ENCODE measurements at regions not wholly inside any gene's neighbourhood (a gene's known extent, or its start where the extent isn't known, plus 50 kb on each side); places are given as distances from the start of the nearest gene placed in this dataset.

DNA sequence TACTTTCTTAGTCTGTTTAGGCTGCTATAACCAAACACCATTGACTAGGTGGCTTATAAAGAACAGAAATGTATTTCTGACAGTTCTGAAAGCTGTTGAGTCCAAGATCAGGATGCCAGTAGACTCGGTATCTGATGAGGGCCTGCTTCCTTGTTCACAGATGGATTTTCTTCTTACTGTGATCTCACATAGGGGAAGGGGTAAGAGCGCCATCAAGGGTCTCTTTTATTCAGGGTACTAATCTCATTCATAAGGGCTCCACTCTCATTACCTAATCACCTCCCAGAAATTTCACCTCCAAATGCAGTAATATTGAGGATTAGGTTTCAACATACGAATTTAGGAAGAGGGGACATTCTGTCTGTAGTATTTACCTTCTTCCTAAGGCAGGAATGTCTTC, 384.0 kb upstream of the DMAC1 start:
- Histone ChIP-seq H3K36me3 (ENCODE audit: insufficient read depth, low read length) (no peaks in the 10 kb centered on the region), H3K4me1 (ENCODE audit: insufficient read depth, low read length) (no peaks in the 10 kb centered on the region), H3K4me3 (ENCODE audit: low read length) (no peak overlapping the region), H3K27me3 (ENCODE audit: insufficient read depth, low read length, poor library complexity, severe bottlenecking) (no peaks in the 10 kb centered on the region), H3K27ac (ENCODE audit: low read depth, low read length) (no peak overlapping the region), H3K9me3 (ENCODE audit: low read length) (no peaks in the 10 kb centered on the region)
- peaks cover 0 to 4% (median 0%) of the 10 kb centered on the region in 3 donors for H3K4me1 Mint-ChIP-seq
- ChIA-PET CTCF (no interaction called here), POLR2A (no interaction called here)
- no peaks in the 10 kb centered on the region for H3K36me3 Mint-ChIP-seq
- no peaks in the 10 kb centered on the region for H3K9me3 Mint-ChIP-seq
- no peak overlapping the region for H3K27ac Mint-ChIP-seq
- peaks cover 0 to 5% of the 10 kb centered on the region in 2 donors for H3K27me3 Mint-ChIP-seq
- no peak overlapping the region for H3K4me3 Mint-ChIP-seq
- no peak for DNase-seq

- peaks cover 0 to 8% of the 10 kb centered on the region in 2 donors for H3K27me3 Mint-ChIP-seq
- H3K27ac Mint-ChIP-seq: no peak overlapping the region
- Histone ChIP-seq H3K9me3 (ENCODE audit: low read length) (no peaks in the 10 kb centered on the region), H3K4me3 (ENCODE audit: low read length) (no peak overlapping the region), H3K27me3 (ENCODE audit: insufficient read depth, low read length, poor library complexity, severe bottlenecking) (no peaks in the 10 kb centered on the region), H3K4me1 (ENCODE audit: insufficient read depth, low read length) (no peaks in the 10 kb centered on the region), H3K27ac (ENCODE audit: low read depth, low read length) (no peak overlapping the region), H3K36me3 (ENCODE audit: insufficient read depth, low read length) (no peaks in the 10 kb centered on the region)
- H3K36me3 Mint-ChIP-seq: no peaks in the 10 kb centered on the region
- H3K9me3 Mint-ChIP-seq: no peaks in the 10 kb centered on the region
- H3K4me1 Mint-ChIP-seq: peaks cover 0 to 4% (median 0%) of the 10 kb centered on the region in 3 donors
- POLR2A ChIA-PET: no interaction called here
- CTCF ChIA-PET: no interaction called here
- DNase-seq: no peak
- no peak overlapping the region for H3K4me3 Mint-ChIP-seq
Observed at GRCh38 chr9:8179381-8180053, 379.9 kb upstream of the DMAC1 start.

GRCh38 chr9:8172000-8172399, 372.4 kb upstream of the DMAC1 start:
- CTCF ChIA-PET: no interaction called here
- H3K9me3 ChIP-seq (ENCODE audit: low read length): no peaks in the 10 kb centered on the region
- Mint-ChIP-seq H3K36me3 (peaks cover 0 to 3% (median 0%) of the 10 kb centered on the region in 3 donors), H3K27me3 (peaks cover 3 to 8% of the 10 kb centered on the region in 2 donors), H3K9me3 (no peaks in the 10 kb centered on the region), H3K4me1 (no peaks in the 10 kb centered on the region), H3K4me3 (no peak overlapping the region), H3K27ac (no peak overlapping the region)
- POLR2A ChIA-PET: no interaction called here
- no peak overlapping the region for H3K27ac ChIP-seq (ENCODE audit: low read depth, low read length)
- no peak overlapping the region for H3K4me3 ChIP-seq (ENCODE audit: low read length)
- DNase-seq: no peak
- H3K4me1 ChIP-seq (ENCODE audit: insufficient read depth, low read length): no peaks in the 10 kb centered on the region
- no peaks in the 10 kb centered on the region for H3K27me3 ChIP-seq (ENCODE audit: insufficient read depth, low read length, poor library complexity, severe bottlenecking)
- no peaks in the 10 kb centered on the region for H3K36me3 ChIP-seq (ENCODE audit: insufficient read depth, low read length)

GRCh38 chr9:8168916-8169438, 369.4 kb upstream of the DMAC1 start:
- no peak overlapping the region for H3K27ac Mint-ChIP-seq
- H3K27me3 ChIP-seq (ENCODE audit: insufficient read depth, low read length, poor library complexity, severe bottlenecking): no peaks in the 10 kb centered on the region
- CTCF ChIA-PET: no interaction called here
- no peak for DNase-seq
- no peaks in the 10 kb centered on the region for H3K36me3 ChIP-seq (ENCODE audit: insufficient read depth, low read length)
- H3K4me1 ChIP-seq (ENCODE audit: insufficient read depth, low read length): no peaks in the 10 kb centered on the region
- peaks cover 0 to 6% of the 10 kb centered on the region in 2 donors for H3K27me3 Mint-ChIP-seq
- H3K4me3 Mint-ChIP-seq: no peak overlapping the region
- no peak overlapping the region for H3K27ac ChIP-seq (ENCODE audit: low read depth, low read length)
- POLR2A ChIA-PET: no interaction called here
- no peaks in the 10 kb centered on the region for H3K4me1 Mint-ChIP-seq
- no peaks in the 10 kb centered on the region for H3K9me3 Mint-ChIP-seq
- H3K9me3 ChIP-seq (ENCODE audit: low read length): no peaks in the 10 kb centered on the region
- H3K4me3 ChIP-seq (ENCODE audit: low read length): no peak overlapping the region
- peaks cover 0 to 3% (median 0%) of the 10 kb centered on the region in 3 donors for H3K36me3 Mint-ChIP-seq

DNA sequence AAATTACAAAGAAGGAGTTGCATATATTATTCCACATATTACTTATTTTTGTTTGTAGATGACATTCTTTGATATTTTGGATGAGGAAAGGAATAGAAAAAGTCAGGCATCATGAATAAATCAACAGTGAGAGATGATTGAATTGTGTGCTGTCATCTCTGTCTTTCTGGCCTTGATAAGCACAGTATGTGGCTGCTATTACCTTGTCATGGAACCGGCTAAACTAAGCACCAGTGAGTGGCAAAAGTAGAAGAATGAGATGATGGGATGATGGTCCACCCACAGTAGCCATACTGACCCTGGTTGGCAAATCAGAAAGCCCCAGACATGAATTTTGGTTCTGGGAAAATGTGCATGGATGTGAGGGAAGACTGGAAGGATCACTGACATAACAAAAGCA, 361.2 kb upstream of the DMAC1 start:
- H3K4me3 ChIP-seq (ENCODE audit: low read length): no peak overlapping the region

GRCh38 chr9:8158574-8158973, 359.0 kb upstream of the DMAC1 start:
- H3K27ac Mint-ChIP-seq: no peak overlapping the region

More for the DNA sequence above, 361.2 kb upstream of the DMAC1 start:
- no peak for DNase-seq
- no peaks in the 10 kb centered on the region for H3K27me3 ChIP-seq (ENCODE audit: insufficient read depth, low read length, poor library complexity, severe bottlenecking)
- H3K4me1 ChIP-seq (ENCODE audit: insufficient read depth, low read length): no peaks in the 10 kb centered on the region
- Mint-ChIP-seq H3K36me3 (no peaks in the 10 kb centered on the region), H3K4me1 (no peaks in the 10 kb centered on the region), H3K4me3 (no peak overlapping the region), H3K27me3 (peaks cover 0 to 4% of the 10 kb centered on the region in 2 donors), H3K27ac (no peak overlapping the region), H3K9me3 (no peaks in the 10 kb centered on the region)
- POLR2A ChIA-PET: no interaction called here
- no peaks in the 10 kb centered on the region for H3K36me3 ChIP-seq (ENCODE audit: insufficient read depth, low read length)
- no peak overlapping the region for H3K27ac ChIP-seq (ENCODE audit: low read depth, low read length)
- no peaks in the 10 kb centered on the region for H3K9me3 ChIP-seq (ENCODE audit: low read length)
- CTCF ChIA-PET: no interaction called here

GRCh38 chr9:8157683-8158324, 358.2 kb upstream of the DMAC1 start:
- Mint-ChIP-seq H3K4me1 (no peaks in the 10 kb centered on the region), H3K9me3 (no peaks in the 10 kb centered on the region), H3K36me3 (no peaks in the 10 kb centered on the region), H3K4me3 (no peak overlapping the region), H3K27ac (peak overlapping the region in 1 of 8 donors; percentile 52), H3K27me3 (peaks cover 0 to 4% of the 10 kb centered on the region in 2 donors)
- ChIA-PET POLR2A (no interaction called here), CTCF (interaction anchor here (1.3 kb wide), 1 partner anchor 9 kb away, joined by 3 read pairs; no protein-coding TSS in a partner anchor)
- Histone ChIP-seq H3K9me3 (ENCODE audit: low read length) (no peaks in the 10 kb centered on the region), H3K36me3 (ENCODE audit: insufficient read depth, low read length) (no peaks in the 10 kb centered on the region), H3K4me3 (ENCODE audit: low read length) (no peak overlapping the region), H3K4me1 (ENCODE audit: insufficient read depth, low read length) (no peaks in the 10 kb centered on the region), H3K27ac (ENCODE audit: low read depth, low read length) (no peak overlapping the region), H3K27me3 (ENCODE audit: insufficient read depth, low read length, poor library complexity, severe bottlenecking) (no peaks in the 10 kb centered on the region)
- DNase-seq: no peak

More at GRCh38 chr9:8158574-8158973, 359.0 kb upstream of the DMAC1 start:
- CTCF ChIA-PET: interaction anchor here (1.3 kb wide), 1 partner anchor 10 kb away, joined by 3 read pairs; no protein-coding TSS in a partner anchor
- no peaks in the 10 kb centered on the region for H3K9me3 ChIP-seq (ENCODE audit: low read length)
- peaks cover 0 to 4% of the 10 kb centered on the region in 2 donors for H3K27me3 Mint-ChIP-seq
- no peak for DNase-seq
- H3K27ac ChIP-seq (ENCODE audit: low read depth, low read length): no peak overlapping the region
- no peaks in the 10 kb centered on the region for H3K27me3 ChIP-seq (ENCODE audit: insufficient read depth, low read length, poor library complexity, severe bottlenecking)
- no peaks in the 10 kb centered on the region for H3K4me1 ChIP-seq (ENCODE audit: insufficient read depth, low read length)
- H3K9me3 Mint-ChIP-seq: no peaks in the 10 kb centered on the region
- H3K36me3 Mint-ChIP-seq: no peaks in the 10 kb centered on the region
- no peaks in the 10 kb centered on the region for H3K36me3 ChIP-seq (ENCODE audit: insufficient read depth, low read length)
- POLR2A ChIA-PET: no interaction called here
- no peaks in the 10 kb centered on the region for H3K4me1 Mint-ChIP-seq
- H3K4me3 ChIP-seq (ENCODE audit: low read length): no peak overlapping the region
- H3K4me3 Mint-ChIP-seq: no peak overlapping the region

DNA sequence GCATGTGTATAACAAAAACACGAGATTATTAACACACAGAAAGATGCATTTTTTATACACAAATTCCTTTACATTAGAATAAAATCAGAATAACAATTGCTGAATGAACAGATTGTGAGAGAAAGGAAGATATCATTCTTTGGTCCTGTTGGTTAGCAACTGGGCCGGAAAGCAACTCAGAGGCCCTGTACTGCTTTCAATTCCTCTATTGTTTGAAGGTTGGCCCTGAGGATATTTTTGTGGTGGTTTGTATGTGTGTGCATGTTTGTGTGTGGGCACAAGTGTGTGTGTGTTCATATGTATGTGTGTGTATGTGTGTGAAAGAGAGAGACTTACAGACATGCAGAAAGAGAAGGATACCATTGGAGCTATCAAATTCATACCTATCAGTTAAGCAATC, 356.8 kb upstream of the DMAC1 start:
- Histone ChIP-seq H3K4me3 (ENCODE audit: low read length) (no peak overlapping the region), H3K27ac (ENCODE audit: low read depth, low read length) (no peak overlapping the region), H3K27me3 (ENCODE audit: insufficient read depth, low read length, poor library complexity, severe bottlenecking) (no peaks in the 10 kb centered on the region), H3K4me1 (ENCODE audit: insufficient read depth, low read length) (no peaks in the 10 kb centered on the region), H3K9me3 (ENCODE audit: low read length) (no peaks in the 10 kb centered on the region), H3K36me3 (ENCODE audit: insufficient read depth, low read length) (no peaks in the 10 kb centered on the region)
- Mint-ChIP-seq H3K27me3 (peaks cover 0 to 4% of the 10 kb centered on the region in 2 donors), H3K27ac (no peak overlapping the region), H3K4me1 (no peaks in the 10 kb centered on the region), H3K36me3 (peaks cover 0 to 6% (median 0%) of the 10 kb centered on the region in 3 donors), H3K9me3 (peaks cover 0 to 6% (median 0%) of the 10 kb centered on the region in 5 donors), H3K4me3 (no peak overlapping the region)
- POLR2A ChIA-PET: no interaction called here
- CTCF ChIA-PET: no interaction called here
- no peak for DNase-seq

Data from CD8-positive, alpha-beta memory T cell (primary cell).